Activated CD8-positive, alpha-beta memory T cell treated with anti-CD3 and anti-CD28 coated beads for 24 hours (primary cell): ENCODE measurements at regions not wholly inside any gene's neighbourhood (a gene's known extent, or its start where the extent isn't known, plus 50 kb on each side); places are given as distances from the start of the nearest gene placed in this dataset.

Source experiments
- DNase-seq: peaks from one replicate; pipeline ENCODE4 v3.0.0-alpha.2; 2020

DNA sequence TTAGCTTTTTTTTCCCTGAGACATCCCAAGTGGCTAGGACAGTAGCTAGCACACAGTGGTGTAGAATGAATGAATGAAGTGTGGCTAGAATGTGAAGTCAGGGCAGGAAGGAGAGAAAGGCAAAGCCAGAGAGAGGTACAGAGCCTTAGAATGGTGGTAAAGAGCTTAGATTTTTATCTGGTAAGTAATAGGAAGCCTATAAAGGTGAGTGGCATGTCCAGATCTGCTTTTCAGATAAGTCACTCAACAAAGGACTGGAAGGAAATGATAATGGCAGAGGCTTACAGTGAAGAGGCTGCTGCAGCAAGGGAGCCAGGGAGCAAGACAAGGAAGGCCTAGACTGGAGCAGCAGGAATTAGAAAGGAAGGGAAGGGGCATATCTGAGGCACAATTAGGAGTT lies 96.0 kb upstream of the PRDM1 start:
- no peak for DNase-seq

DNA sequence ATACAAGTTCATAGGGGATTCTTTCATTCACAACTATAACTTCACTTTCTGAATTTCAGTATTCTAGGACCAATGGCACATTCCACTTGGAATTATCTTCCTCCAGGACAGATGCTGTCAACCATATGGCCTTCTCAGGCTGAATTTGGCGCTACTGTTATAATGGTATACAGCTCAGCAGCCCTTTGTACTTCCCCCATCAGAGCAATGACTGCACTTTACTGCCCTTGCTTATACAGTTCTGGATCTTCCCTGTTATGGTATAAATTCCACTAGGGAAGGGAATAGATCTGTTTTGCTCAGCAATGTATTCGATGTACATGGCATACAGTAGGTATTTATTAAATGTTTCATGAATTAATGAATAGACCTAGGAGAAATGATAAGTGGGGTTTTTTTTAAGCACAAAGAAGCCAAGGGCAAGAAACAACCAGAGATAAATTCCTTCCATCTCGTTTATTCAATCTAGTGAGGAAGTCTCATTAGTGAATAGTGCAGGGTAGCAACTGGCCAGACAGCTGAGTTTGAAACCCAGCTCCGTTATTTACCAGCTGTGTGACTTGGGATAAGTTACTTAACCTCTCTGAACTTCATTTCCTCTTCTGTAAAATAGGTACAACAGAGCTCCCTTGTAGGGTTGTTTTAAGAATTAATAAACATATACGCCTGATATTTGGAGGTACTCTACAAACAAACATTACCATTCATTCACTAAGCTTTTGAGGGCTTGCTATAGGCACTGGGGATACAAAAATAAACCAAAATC lies 97.1 kb upstream of the PRDM1 start:
- DNase-seq: no peak

DNA sequence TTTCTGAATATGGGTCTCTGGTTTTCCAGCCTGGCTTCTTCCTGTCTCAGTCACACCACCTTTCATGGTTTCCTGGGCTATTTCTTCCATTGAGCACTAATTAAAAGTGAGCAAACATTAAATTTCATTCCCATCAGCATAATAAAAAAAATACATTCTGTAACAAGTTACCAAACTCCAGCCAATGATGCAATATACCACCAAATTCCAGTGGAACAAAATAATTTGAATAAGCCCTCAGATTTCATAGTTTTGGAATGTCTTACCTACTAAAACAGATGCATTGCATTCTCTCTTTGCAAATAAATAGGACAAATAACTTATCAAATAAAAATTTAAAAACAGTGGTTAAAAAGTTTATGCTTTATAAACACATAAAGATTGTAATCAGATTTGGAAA lies 97.8 kb upstream of the PRDM1 start:
- DNase-seq: no peak

DNA sequence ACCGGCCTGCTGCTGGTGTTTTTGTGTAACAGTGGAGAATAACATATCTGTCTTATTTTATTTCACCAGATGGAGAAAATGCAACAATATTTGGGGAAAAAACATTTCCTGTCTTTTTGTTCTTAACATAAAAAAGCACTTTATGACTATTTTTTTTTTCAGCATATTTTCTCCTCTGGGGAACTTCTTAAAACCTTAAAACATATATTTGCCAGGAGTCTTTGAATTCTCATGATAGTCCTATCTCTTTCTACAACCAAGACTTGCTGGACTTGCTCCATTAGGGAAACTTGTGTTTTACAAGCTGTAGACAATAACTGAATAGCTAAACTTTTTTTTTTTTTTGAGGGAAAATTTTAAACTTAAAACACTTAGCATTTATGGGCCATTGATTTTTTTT lies 98.6 kb upstream of the PRDM1 start:
- DNase-seq: no peak

DNA sequence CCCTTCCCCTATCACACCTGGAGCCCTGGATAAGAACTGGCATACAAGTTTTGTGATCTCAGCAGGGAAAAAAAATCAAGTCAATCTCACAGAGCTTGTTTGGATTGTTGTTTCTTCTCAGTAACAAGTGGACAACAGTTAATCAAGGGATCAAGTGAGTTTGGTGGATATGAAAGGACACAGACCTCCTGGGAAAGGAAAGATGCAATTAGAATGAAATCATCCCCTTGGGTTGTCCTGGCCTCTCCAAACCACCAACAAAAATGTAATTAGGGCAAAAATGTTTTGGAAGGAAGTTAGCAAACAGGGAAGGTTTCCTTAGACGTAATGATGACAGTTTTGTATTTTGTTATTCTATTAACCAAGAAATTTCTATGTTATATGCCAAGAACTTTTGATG lies 99.1 kb upstream of the PRDM1 start:
- no peak for DNase-seq

DNA sequence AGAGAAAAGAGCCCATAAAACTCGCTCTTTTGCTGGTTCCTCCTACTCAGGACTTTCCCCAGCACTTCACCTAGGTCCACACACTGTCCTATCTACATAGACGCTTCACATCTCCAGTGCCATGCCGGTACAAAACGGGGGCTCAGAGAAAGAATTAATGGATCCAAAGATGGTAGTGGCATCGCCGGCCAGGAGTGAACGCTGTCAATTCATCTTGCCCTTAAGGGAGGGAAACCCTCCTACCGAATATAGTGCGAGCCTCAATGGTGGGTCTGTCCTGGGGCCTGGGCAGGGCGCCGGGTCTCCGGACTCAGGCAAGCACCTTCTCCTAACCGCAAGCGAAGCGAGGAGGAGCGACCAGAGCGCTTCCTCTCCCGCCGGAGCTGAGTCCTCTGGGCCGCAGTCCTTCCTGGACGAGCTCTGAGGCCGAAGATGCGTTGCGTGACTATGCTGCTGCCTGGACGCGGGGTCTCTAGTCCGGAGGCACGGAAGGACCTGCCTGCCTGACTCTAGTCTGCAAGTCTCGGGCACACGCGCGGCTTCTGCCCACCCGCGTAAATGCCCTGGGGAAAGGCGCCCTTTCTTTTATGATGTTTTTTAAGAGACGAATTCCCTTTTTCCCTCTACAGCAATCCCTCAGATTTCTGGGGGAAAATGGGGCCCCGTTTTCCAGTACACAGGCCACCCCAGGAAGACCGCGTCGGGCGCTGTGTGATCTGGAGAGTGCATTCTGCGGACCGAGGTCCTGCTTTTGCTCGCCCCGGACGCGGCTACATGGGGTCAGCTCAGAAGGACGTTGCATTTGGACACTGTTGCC lies 100.1 kb upstream of the PRDM1 start:
- DNase-seq: no peak

DNA sequence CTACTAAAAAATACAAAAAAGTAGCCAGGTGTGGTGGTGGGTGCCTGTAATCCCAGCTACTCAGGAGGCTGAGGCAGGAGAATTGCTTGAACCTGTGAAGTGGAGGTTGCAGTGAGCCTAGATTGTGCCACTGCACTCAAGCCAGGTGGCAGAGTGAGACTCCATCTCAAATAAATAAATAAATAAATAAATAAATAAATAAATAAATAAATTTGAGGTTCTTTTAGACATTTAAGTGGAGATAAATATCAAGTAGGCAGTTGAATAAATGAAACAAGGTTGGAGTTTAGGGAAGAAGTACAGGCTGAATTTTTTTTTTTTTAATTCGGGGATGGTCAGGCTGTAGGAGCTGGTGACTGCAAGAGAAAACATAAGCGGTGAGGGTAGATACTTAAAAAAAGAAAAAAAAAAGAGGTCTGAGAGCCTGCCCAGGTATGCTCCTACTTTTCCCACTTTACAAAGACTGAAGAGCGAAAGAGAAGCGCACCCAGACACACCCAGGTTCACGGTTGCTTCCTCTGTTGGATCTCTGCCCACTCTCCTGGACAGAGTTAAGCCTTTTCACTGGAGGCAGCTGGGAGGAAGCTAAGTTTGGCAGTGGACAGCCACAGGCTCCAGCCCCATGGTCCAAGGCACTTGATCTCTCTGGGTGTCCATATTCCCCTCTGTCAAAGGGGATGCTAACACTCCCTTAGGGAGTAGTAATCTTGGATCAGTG lies 100.9 kb upstream of the PRDM1 start:
- no peak for DNase-seq

DNA sequence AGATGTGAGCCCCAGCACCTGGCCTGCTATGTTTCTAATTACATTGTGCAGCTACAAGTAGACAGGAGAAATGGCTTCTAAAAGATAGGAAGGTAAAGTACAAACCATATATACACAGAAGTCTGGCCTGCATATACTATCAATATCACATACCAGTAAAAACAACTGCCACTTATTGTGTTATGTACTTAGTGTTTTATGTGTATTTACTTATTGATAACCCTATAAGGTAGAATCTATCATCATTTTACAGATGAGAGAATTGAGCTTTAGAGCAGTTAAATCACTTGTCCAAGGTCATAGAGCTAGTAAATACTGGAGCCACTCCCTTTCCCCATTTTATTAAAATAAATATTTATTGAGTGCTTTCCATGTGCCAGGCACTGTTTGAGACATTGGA lies 102.4 kb upstream of the PRDM1 start:
- no peak for DNase-seq

DNA sequence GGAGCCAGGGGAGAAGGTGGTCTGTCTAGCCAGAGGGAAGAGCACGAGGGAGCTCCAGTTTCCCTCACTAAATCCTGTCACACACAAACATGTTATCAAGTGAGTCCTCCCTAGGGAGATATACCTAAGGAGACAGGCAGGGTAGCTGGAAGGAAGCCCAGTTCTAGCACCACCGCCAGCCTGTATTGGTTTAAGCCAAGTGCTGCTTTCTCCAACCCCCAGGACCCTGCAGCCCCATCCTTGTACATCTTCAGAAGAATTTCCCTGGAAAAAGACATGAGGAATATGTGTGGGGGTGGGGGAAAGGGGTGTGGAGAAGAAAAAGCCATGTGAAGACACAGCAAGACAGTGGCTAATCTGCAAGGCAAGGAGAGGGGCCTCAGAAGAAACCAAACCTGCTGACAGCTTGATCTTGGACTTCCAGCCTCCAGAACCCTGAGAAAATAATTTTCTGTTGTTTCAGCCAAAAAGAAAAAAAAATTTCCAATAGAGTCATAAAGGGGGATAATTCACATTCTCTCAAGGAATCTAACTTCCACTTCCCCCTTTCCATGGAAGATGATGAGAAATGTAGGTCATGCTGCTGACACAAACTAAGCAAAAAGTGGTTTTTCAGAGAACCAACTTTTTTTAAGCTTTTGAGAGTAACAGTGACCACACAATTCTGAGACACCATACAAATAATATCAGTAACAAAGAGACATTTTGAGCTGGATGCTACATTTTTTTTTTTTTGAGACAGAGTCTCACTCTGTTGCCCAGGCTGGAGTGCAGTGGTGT lies 103.2 kb upstream of the PRDM1 start:
- no peak for DNase-seq

DNA sequence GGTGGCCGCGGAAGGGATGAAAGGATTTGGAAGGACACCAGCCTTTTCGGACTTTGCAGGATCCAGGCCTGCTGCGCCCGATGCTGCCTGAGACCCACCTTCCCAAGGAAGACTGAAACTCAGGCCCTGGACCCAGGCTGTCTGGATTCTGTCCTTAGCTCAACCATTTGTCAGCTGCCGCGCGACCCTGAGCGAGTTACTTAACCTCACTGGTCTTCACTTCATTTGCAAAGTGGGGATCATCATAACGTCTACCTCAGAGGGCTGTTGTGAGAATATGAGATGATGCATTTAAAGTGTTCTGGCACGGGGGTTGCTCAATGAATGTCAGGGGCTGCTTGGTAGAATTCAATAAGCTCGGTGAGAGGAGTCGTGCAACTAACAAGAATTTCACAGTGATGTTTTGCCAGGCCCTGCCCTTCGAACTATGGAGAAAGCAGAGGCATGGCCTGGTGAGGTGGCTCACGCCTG lies 104.2 kb upstream of the PRDM1 start:
- no peak for DNase-seq

DNA sequence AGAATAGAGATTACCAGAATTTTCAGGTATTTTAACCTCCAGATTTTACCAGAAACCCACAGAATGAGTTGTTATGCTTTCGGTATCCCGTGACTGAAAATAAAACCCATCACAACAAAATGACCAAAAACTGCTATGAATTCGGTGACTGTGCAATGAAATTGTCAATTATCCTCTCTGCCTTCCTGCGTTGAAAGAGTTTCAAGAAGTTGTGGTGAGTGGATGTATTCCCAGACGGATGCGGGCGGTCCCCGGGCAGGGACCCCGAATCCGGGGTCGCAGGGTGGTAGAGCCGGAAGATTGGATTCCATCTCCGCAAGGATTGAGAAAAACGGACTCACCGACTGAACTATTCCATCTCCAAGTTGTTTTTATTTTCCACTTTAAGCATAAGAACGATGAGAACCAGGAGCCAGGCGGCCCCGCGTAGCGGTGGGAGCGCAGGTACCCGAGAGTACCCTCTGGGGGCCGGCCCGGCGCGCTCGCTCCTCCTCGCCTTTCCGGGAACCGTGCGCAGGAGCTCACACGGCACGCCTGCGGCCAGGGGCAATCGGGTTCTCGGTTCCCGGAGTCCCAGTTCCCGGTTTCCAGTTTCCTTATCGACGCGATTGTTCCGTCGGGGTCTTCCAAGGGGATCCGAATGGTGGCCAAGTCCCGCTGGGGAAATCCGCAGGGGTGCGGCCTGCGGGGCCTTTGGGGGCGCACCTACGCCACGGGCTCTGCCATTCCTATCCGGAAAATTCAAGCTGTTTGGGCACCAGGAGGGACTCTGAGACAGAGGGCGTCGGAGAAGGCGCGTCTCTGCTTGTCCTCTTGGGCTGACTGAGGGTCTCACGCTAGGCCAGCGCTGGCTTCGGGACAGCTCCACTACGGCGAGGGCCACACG lies 104.9 kb upstream of the PRDM1 start:
- DNase-seq: peak; percentile 70

DNA sequence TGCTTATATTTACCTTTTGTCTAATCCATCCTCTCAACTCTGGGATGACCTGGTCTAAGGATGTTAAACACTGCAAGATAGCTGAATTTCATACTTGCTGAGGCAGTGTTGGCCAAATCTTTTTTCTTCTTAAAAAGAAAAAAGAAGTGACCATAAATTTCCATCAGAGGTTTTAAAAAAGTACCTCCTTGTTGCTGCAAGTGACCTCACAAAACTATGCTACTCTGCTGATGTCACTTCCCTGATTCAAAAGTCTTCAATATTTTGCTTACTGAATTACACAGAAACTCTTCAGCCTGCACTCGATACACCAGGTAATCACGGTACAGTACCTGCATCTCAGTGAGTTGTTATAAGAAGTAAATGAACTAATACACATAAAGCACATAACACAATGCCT lies 107.2 kb upstream of the PRDM1 start:
- no peak for DNase-seq

DNA sequence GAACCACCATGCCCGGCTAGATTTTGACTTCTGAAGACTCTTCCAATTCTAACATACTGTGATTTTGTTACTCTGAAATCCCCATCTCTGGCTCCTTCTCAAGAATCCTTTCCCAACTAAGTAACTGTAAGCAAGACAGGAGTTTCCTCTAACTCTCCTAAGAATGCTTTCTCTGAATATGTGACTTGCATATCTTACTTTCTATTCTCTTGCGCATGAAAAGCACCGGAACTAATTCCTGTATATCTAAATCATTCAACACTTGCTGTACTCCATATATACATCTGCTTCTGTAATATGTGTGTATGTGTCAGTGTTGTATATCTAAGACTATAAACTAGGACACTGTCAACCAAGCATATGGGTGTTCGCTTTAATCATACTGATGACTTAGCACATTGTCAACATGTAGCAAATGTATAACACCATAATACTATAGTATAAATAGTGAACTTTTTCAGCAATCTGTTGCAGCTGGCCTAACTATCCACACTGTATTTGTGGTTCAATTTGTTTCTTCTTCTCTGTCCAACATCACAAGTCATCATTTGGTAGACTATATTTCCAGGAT lies 108.1 kb upstream of the PRDM1 start:
- no peak for DNase-seq

DNA sequence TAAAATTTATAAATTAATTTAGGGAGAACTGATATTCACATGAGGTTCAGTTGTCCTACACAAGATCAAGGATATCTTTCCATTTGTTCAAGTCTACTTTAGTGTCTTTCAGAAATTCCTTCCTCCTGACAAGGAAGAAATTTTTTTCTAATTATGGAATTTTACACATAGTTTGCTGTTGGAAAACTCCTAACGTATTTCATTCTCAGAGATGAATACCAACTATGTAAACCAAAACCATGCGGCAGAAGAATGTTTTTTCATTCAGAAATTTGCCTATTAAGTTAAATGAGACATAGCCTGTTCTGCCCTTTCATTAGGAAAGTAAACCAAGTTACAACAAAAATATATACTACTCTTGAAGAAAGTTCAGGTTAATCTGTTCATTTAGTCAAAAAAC lies 111.2 kb upstream of the PRDM1 start:
- no peak for DNase-seq

DNA sequence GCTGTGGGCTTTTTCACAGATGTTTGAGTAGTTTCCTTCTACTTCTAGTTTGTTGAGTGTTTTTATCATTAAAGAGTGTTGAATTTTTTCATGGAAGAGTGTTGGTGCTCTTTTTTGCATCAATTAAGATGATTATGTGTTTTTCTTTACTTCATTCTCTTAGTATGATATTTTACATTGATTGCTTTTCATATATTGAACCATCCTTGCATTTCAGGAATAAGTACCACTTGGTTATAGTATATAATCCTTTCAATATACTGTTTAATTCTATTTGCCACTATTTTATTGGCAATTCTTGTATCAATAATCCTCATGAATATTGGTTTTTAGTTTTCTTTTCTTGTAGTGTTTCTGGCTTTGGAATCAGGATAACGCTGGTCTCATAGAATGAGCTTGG lies 113.7 kb upstream of the PRDM1 start:
- DNase-seq: no peak

DNA sequence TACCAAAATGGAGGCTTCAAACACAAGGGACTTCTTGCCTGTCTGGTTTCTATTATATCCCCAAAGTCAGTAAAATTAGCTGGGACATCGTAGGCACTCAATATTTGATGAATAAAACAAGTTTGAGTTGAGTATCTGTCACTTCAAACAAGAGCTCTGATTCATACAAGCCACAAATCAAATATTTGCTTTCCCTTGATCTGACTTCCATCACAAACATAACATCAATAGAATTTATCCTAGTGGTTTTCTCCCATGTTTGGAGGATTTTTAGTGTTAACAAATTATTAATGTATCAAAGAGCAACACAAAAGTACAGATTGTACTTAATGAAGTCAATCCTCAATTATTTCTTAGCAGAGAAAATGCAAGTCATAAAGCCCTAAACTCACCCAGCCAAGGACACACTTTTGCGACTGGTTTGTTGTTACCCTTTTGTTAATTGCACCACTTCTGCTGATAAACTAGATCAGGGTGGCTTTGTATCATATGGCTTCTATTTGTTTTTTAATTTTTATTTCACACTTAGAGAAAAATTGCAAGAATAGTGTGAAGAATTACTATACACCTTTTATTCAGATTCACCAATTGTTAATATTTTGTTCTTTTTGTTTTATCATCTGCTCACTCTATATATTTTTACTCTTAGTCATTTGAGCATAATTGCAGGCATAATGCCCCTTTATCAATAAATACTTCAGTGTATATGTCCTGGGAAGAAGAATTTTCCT lies 117.4 kb upstream of the PRDM1 start:
- no peak for DNase-seq

DNA sequence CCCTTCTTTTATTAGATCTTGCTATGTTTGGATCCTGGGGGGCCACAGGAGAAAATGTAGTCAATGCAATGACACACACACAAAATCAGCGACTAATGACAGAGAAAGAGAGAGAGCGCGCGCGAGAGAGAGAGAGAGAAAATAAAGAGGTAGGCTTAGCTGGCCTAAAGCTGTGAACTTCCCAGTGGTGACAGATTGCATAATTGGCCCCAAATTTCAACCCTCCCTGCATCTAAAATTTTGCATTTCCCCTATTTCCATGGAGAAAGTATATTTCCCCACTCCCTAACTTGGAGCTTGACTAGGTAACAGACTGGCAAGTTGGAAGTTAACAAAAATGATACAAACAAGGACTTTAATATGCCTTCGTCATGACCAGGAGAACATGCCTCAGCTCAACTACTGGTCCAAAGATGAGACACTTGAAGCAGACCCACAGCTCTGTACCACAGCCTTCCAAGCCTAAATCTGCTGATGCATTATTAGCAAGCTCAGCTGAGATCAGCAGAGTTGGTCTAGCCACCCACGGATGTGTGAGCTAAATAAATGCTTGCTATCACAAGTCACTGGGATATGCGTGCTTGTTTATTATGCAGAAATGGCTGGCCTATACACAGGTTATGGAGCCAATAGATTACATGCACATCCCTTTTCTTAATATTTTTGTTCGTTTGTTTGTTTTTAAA lies 118.1 kb upstream of the PRDM1 start:
- no peak for DNase-seq

DNA sequence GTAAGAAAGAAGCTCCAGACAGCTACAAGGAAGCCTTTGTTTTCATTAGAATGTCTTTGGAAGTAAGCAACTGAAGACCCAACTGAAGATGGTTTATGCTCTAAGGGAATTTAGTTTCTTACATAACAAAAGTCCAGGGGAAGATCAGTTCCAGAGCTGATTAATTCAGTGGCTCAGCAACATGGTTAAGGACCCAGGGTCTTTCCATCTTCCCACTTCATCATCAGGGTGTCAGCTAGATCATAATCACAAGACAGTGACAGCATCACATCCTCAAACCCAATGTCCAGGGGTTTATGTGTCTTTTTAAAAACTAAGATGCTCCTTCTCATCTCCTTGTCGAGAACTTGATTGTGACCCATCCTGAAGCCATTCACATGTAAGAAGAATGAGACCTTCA lies 119.7 kb upstream of the PRDM1 start:
- no peak for DNase-seq

DNA sequence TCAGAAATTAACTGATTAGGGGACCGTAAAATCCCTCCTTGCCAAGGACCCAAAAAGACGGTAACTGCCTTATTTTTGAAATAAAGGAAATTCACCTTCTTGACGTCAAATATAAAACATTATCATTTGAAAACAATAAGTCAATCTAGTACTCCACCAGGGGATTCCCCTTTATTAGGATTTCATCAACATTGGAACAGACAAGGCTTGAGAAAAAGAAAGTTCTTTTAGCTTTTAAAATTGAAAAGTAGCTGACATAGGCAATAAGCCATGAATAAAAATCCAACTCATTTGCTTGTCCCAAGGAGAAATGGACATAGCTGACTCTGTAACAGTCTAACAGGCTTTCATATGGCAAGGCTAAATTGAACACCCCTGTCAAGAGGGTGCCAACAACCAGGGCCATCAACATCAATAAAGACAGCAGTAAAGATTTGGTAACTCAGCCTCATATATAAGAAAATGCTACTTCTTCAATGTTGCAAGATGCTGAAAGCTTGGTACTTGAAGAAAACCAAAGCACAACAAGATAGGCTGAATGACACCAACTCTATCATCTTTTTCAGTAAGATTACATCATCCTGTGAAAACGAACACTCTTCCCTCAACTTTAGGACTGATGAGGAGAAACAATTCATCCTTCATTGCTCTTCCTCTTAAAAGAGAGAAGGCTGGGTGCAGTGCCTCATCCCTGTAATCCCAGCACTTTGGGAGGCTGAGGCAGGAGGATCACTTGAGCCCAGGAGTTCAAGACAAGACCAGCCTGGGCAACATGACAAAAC lies 121.0 kb upstream of the PRDM1 start:
- no peak for DNase-seq
